HG03103 (cell line): ENCODE measurements at regions not wholly inside any gene's neighbourhood (a gene's known extent, or its start where the extent isn't known, plus 50 kb on each side); places are given as distances from the start of the nearest gene placed in this dataset.
"Not testable (repeated sequence)": the region's sequence is repeated elsewhere in the genome, so short reads cannot be mapped to it uniquely, and the experiment has no call there.

Experiments used
- ATAC-seq: cut with Tn5 transposase; IDR thresholded peaks from one replicate; pipeline ENCODE4 v1.9.1; 2021; ENCODE audit warnings: low read depth; ENCODE audit not compliant: unreplicated experiment

- no peak for ATAC-seq
Measured at GRCh38 chr7:12826079-12826478, 138.6 kb downstream of the ARL4A start.

- ATAC-seq: no peak
Measured at GRCh38 chr7:12827219-12827821, 139.9 kb downstream of the ARL4A start.

GRCh38 chr7:12827920-12828319, 140.5 kb downstream of the ARL4A start:
- no peak for ATAC-seq

DNA sequence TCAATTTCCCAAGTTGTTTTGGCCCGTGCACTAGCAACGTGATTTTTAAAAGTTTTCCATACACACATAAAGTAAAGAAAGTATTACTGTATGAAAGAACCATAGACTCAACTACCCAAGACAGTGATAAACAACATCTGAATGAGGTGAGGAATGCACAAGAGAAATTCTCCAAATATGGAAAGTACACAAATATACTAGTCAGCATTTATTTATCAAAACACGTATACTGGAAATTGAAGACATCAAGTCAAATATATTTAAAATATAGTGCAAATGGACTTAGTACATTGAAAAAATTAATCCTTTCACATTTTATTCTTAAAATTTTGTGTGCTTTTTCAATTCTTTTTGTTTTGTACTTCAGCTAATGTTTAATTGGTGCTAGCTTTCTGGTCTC, 143.6 kb downstream of the ARL4A start:
- ATAC-seq: no peak

GRCh38 chr7:12833829-12834228, 146.4 kb downstream of the ARL4A start:
- ATAC-seq: no peak

- ATAC-seq: no peak
Measured at GRCh38 chr7:12834782-12835181, 147.3 kb downstream of the ARL4A start.

GRCh38 chr7:12839508-12840153, 152.2 kb downstream of the ARL4A start:
- no peak for ATAC-seq

DNA sequence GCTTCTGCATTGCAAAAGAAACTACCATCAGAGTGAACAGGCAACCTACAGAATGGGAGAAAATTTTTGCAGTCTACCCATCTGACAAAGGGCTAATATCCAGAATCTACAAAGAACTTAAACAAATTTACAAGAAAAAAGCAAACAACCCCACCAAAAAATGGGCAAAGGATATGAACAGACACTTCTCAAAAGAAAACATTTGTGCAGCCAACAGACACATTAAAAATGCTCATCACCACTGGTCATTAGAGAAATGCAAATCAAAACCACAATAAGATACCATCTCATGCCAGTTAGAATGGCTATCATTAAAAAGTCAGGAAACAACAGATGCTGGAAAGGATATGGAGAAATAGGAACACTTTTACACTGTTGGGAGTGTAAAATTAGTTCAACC, 157.3 kb downstream of the ARL4A start:
- ATAC-seq: not testable (repeated sequence)

DNA sequence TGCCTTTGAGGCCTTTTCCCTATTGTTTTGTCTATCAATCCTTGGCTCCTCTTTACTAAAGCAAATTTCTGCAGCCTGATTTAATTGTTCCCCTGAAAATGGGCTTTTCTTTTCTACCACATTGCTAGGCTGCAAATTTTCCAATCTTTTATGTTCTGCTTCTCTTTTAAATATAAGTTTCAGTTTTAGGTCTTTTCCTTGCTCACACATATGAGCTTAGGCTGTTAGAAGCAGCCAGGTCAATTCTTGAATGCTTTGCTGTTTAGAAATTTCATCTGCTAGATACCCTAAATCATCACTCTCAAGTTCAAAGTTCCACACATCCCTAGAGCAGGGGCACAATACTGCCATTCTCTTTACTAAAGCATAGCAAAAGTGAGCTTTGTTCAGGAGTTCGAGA, 159.6 kb downstream of the ARL4A start:
- ATAC-seq: no peak

GRCh38 chr7:12851142-12851541, 163.7 kb downstream of the ARL4A start:
- no peak for ATAC-seq

- ATAC-seq: no peak
Measured at GRCh38 chr7:12851841-12852240, 164.4 kb downstream of the ARL4A start.

DNA sequence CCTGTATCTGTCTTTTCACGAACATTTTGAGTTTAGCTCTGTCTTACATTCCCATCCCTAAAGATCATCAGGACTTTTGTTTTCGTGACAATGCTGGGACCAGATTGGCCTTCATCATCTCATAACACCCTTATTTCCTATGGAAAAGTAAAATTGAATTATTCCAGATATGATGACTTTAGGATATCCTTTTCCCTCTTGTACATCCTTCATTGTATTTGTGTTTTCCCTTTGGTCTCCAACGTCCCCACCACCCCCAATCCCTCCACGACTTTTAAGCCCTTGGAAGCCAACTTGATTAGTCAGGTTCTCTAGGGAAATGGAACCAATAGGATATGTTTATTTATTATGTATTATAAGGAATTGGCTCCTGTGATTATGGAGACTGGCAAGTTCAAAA, 167.6 kb downstream of the ARL4A start:
- no peak for ATAC-seq

- no peak for ATAC-seq
Measured at GRCh38 chr7:12859761-12860160, 172.3 kb downstream of the ARL4A start.

DNA sequence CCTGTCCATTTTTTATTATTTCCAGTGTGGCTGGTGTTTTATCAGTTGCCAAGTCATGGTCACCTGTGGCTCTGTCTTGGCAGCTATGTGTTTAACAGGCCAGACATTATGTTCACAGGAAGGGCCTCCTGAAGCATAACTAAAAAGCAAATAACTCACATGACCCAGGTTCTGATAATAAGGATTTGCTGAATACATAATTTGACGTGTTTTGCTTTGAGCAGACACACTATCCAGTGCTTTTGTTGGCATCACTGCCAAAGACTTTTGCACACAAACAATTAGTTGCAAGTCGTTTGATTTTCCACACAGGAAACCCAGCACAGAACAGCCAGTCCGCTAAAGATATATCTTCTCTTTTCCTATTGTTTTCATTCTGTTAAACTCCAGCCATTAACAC, 173.6 kb downstream of the ARL4A start:
- no peak for ATAC-seq

GRCh38 chr7:12862146-12862545, 174.7 kb downstream of the ARL4A start:
- no peak for ATAC-seq

GRCh38 chr7:12864470-12865046, 177.1 kb downstream of the ARL4A start:
- ATAC-seq: no peak

DNA sequence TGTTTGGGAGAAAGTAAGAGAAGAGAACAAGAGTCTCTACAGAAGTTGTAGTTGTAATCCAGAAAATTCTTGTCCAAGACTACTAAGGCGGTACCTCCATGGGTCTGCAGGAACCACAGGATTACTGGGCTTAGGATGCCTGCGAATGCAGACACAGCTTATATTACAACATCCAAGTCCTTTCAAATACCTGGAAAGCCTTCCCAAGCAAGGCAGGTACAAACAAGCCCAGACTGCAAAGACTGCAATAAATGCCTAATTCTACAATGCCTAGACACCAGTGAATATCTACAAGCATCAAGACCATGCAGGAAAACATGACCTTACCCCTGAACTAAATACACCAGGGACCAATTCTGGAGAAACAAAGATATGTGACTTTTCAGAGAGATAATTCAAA, 178.2 kb downstream of the ARL4A start:
- ATAC-seq: no peak

DNA sequence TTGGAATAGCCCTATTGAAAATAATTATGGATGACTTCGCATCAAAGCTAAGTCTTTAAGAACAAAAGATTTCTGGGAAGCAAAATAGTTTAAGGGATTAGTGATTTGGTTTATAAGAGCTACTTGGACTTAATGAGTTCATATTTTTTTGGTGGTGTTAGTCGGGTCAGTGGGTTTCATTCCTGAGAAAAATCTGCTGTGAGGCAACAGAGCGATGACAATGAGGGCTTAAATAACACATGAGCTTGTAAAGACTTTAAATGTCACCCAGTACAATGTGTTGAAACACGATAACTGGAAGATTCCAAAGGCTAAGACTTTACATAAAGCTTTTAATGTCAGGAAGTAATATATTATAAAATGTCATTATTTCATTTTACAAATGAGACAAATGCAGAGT, 178.8 kb downstream of the ARL4A start:
- ATAC-seq: no peak

- no peak for ATAC-seq
Measured at GRCh38 chr7:12868027-12868426, 180.6 kb downstream of the ARL4A start.

DNA sequence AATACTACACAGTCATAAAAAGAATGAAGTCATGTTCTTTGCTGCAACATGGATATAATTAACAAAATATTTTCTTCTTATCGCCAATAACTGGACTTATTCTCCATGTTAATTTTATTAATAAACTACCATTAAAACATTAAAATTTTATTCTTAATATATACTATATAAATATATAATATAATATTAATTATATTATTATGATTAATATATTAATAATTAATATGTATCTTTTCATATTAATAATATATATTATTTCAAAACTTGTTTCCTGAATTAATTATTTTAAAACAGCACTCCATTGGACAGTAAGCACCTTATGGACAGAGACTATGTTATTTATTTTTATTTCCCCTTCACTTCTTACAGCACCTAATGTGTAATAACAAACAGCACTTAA, 182.8 kb downstream of the ARL4A start:
- no peak for ATAC-seq

GRCh38 chr7:12872487-12872886, 185.1 kb downstream of the ARL4A start:
- no peak for ATAC-seq

DNA sequence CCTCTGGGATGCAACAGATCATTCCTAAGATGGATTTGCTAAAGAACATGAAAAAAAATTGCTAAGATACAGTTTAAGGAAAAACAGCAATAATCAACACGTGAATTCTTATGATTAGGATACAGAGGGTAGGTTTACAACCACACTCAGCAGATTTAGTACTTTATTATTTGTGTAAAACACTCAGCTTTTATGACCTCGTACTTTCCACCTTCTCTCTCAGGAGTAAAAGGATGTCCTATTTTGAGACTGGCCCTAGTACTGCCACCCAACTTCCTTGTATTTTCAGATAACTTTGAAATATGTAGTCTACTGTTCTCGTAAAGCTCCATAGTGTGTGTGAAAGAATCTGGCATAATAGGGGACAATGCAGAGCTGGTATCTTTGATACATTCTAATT, 186.1 kb downstream of the ARL4A start:
- ATAC-seq: no peak
